GM21390 (cell line): ENCODE measurements at regions not wholly inside any gene's neighbourhood (a gene's known extent, or its start where the extent isn't known, plus 50 kb on each side); places are given as distances from the start of the nearest gene placed in this dataset.
"Not testable (repeated sequence)": the region's sequence is repeated elsewhere in the genome, so short reads cannot be mapped to it uniquely, and the experiment has no call there.

Experiments used
- ATAC-seq: cut with Tn5 transposase; IDR thresholded peaks from one replicate; pipeline ENCODE4 v1.9.1; 2021; ENCODE audit not compliant: unreplicated experiment

DNA sequence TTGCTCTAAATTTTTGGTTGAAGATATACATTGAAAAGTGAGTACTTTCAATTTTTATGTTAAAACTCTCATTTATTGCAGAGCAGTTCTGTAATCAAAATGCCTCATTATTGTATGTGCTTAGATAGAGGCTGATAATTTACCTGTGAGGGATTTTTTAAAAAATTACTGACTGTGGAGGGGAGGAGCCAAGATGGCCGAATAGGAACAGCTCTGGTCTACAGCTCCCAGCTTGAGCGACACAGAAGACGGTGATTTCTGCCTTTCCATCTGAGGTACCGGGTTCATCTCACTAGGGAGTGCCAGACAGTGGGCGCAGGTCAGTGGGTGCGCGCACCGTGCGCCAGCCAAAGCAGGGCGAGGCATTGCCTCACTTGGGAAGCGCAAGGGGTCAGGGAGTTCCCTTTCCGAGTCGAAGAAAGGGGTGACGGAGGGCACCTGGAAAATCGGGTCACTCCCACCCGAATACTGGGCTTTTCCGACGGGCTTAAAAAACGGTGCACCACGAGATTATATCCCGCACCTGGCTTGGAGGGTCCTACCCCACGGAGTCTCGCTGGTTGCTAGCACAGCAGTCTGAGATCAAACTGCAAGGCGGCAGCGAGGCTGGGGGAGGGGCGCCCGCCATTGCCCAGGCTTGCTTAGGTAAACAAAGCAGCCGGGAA lies 89.4 kb downstream of the DDX11 start:
- ATAC-seq, result not testable (repeated sequence)

DNA sequence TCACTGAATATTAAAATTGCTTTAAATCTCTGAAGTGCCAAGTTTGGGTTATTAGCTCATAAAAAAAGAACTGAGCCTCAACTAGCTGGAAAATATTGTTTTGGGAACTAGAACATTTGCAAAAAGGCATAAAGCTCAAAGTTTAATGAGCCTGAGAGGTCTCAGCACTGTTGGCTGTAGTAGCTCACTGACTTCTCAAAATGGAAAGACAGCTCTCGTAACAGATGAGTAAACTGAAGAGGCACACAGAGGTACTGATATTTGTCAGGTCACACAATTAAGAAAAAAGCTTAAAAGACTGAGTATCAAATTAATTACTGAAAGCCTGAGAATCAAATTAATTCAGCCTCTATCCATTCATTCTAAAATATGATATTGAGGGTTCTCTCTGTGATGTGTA lies 100.6 kb downstream of the DDX11 start:
- not testable (repeated sequence) for ATAC-seq

DNA sequence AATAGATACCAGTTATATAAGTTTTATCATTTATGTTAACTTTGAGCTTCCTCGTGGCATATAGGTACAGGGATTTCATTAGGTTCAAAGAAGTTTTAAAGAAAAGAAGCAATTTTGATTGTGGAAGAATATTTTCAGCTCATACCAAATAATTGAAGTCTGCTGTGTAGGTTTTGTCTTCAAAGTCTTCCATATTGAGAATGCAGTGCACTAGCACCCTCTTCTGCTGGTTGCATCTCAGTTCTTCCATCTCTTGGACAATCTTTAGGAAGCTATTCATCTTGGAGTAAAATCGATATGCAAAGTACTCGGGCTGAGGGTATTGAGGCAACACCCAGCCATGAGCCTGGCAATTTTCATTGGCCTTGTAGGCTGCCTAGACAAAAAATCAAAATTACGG lies 103.9 kb downstream of the DDX11 start:
- not testable (repeated sequence) for ATAC-seq

- not testable (repeated sequence) for ATAC-seq
These were observed 105.2 kb downstream of the DDX11 start for GRCh38 chr12:31178875-31179274.

GRCh38 chr12:31179627-31180237 lies 106.1 kb downstream of the DDX11 start:
- ATAC-seq, result not testable (repeated sequence)

DNA sequence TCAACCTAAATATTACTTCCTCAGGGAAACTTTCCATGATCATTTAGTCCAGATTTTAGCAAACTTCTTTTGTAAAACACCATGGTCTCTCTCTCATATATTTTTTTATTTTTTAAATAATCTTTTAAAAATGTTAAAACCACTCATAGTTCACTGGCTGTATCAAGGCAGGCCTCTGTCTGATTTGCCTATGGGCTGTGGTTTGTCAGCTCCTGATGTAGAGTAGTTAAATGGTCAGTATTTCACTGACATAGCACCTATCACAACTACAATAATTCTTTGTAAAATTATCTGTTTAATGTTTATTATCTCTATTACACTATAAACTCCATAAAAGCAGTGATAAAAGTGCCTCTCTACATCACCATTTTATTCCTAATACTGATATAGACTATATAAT lies 108.9 kb downstream of the DDX11 start:
- ATAC-seq, result not testable (repeated sequence)

GRCh38 chr12:31183107-31183506 lies 109.4 kb downstream of the DDX11 start:
- not testable (repeated sequence) for ATAC-seq

DNA sequence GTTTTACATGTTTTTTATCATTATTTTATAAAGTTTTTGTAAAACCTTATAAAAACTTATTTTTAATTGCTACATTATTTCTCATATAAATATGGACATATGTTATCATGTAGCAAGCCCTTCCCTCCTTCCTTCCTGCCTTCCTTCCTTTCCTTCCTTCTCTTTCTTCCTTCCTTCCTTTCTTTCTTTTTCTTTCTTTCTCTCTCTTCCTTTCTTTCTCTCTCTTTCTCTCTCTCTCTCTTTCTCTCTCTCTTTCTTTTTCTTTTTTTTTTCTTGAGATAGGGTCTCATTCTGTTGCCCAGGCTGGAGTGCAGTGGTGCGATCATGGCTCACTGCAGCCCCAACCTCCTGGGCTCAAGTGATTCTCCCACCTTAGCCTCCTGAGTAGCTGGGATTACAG lies 110.2 kb downstream of the DDX11 start:
- not testable (repeated sequence) for ATAC-seq

DNA sequence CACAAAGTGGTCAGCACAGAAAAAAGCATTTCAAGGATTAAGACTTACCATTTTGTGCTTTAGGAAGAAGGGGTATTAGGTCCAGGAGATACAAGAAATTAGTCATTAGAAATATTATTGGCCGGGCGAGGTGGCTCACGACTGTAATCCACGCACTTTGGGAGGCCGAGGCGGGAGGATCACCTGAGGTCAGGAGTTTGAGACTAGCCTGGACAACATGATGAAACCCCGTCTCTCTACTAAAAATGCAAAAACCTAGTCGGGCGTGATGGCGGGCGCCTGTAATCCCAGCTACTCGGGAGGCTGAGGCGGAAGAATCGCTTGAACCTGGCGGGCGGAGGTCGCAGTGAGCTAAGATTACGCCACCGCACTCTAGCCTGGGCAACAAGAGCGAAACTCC lies 111.0 kb downstream of the DDX11 start:
- not testable (repeated sequence) for ATAC-seq

DNA sequence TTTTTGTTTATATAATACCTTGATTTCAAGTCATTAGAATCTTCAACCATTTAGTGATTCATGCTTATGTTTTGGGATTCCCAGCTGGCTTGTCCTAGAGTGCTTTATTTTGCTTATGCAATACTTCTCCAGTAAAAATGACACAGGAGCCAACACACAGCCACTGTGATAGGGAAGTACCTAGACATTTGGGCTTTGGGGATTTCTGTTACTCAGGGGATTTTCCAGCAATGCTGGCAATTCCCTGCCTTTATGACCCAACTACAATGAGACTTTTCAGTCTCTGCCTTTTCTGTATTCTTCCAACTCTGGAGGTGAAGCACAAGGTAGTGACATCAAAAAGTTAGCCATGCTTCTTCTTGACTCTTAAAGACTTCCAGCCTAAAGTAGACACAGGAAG lies 119.0 kb downstream of the DDX11 start:
- not testable (repeated sequence) for ATAC-seq

- not testable (repeated sequence) for ATAC-seq
These were observed 122.0 kb downstream of the DDX11 start for GRCh38 chr12:31195620-31196019.

DNA sequence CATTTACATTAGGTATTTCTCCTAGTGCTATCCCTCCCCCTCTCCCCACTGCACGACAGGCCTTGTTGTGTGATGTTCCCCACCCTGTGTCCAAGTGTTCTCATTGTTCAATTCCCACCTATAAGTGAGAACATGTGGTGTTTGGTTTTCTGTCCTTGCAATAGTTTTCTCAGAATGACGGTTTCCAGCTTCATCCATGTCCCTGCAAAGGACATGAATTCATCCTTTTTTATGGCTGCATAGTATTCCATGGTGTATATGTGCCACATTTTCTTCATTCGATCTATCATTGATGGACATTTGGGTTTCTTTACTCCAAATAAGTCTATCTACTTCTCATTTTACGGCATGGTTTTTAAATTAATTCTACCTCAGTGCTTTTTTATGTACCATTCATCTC lies 125.8 kb downstream of the DDX11 start:
- ATAC-seq, result not testable (repeated sequence)

GRCh38 chr12:31201382-31201781 lies 124.6 kb downstream of the SINHCAF start:
- ATAC-seq, result no peak

DNA sequence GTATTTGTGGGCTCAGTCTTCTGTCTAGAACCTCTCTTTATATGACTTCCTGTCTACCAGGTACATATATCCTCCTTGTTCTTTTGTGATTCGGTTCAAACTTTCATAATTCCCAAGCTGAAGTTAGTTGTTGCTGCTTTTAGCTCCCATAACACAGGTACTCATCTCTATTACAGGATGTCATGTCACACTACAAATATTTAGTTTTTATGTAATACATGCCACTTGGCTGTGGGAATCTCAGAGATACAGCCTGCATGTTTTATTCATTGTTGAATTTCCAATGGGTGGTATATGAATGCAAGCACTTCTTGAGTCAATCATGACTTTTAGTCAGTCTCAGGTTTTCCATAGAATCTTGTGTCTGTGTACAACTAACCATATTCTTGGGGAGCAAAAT lies 122.7 kb downstream of the SINHCAF start:
- no peak for ATAC-seq

- ATAC-seq, result peak; percentile 95
These were observed 120.9 kb downstream of the SINHCAF start for GRCh38 chr12:31205054-31205453.

- no peak for ATAC-seq
These were observed 119.8 kb downstream of the SINHCAF start for GRCh38 chr12:31206038-31206670.

DNA sequence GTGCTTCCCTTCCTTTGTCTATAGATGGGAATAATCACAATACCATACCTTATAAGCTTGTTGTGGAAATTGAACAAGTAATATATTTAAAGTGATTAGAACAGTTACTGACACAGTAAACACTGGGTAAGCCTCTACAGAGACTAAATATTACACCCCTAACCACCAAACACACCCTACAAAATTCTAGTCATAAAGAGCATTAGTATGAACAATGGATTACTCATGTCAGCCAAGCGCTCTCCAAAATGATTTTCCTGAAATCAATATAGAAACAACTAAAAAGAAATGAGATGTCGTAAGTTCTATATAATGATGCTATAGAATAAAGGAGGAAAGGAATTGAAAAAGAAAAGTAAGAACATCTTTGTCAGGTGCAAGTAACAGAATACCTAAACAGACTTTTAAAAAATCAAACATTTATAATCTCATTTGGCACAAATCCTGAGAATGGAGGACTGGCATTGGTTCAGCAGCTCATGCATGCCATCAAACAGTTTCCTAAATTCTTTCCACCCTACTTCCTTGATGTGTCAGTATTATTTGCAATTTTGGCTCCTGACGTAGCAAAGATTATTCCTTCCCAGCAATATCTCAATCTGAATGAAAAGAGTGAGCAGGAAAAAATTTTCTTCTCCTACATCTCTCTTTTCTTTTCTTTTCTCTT lies 118.0 kb downstream of the SINHCAF start:
- ATAC-seq, result no peak

DNA sequence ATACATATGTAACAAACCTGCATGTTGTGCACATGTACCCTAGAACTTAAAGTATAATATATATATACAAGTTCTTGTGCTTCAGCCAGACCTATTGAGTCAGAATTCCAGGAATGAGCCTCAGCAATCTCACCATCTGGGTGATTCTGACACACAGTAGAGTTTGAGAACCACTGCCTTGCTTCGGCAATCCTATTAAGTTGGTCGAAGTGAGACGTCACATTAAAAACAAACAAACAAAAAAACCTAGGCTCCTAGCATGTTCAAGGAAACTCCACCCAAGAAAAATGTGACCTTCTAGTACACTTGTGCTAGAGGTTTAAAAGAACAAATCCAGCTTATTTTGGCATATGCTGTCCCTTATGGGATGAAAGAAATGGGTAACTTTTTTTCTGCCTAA lies 115.8 kb downstream of the SINHCAF start:
- no peak for ATAC-seq

DNA sequence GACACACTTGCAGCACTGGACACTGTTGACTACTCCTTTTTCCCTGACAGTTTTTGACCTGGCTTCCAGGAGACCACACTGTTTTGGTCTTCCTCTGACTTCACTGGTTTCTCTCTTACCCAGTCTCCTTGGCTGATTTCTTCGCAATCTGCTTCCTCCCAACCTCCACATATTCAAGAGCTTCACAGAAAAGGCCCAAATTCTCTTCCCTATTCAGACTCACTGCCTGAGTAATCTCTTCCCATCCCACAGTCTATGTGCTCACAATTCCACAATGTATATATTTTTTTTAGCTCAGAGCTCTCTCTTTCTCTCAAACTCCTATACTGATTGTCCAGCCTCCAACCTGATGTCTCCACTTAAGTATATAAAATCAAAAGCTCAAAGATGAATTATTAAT lies 115.4 kb downstream of the SINHCAF start:
- no peak for ATAC-seq

DNA sequence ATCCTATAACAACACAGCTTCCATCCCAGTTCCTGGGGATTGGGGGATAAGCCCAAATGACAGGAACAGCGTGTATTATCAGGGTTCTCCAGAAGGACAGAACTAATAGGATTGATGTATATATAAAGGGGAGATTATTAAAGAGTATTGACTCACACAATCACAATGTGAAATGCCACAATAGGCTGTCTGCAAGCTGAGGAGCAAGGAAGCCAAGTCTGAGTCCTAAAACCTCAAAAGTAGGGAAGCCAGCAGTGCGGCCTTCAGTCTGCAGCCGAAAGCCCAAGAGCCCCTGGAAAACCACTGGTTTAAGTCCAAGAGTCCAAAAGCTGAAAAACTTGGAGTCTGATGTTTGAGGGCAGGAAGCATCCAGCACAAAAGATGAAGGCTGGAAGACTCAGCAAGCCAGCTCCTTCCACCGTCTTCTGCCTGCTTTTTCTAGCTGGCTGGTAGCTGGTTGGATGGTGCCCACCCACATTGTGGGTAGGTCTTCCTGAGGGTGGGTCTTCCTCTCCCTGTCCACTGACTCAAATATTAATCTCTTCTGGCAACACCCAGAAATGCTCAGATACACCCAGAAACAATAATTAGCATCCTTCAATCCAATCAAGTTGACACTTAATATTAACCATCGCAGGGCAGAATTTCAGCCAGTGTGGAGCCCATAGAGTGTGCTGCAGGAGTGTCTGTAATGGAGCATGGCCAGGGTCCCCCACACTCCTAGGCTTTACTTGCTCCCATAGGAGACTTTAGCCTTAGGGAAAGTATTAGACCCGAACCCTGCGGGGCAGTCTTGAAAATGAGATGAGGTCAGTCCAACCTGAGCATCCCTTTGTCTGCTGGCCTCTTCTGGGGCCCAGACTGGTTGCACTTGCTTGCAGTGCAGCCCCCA lies 111.1 kb downstream of the SINHCAF start:
- no peak for ATAC-seq
